ENCODE measurements at regions not wholly inside any gene's neighbourhood (a gene's known extent, or its start where the extent isn't known, plus 50 kb on each side); places are given as distances from the start of the nearest gene placed in this dataset.

DNA sequence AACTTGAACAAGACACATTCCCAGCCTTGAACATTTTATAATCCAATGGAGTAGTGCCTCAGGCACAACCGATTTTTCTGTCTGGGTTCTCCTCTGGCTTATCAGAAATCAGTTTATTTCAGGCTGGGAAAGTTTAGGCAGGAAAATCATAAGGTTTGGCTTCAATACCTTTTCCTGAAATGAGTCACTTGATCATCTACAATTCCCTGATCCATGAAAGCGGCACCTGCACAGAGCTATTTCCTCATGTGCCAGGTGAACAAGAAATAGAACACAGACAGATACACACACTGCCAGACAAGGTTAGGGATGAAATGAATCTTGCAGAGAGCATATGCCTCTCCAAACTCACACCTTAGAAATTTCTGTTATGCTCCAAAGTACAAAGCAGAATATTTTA lies 106.7 kb upstream of the OR9G4 start:
- TF ChIP-seq, protein P1, sequence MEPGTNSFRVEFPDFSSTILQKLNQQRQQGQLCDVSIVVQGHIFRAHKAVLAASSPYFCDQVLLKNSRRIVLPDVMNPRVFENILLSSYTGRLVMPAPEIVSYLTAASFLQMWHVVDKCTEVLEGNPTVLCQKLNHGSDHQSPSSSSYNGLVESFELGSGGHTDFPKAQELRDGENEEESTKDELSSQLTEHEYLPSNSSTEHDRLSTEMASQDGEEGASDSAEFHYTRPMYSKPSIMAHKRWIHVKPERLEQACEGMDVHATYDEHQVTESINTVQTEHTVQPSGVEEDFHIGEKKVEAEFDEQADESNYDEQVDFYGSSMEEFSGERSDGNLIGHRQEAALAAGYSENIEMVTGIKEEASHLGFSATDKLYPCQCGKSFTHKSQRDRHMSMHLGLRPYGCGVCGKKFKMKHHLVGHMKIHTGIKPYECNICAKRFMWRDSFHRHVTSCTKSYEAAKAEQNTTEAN (CRISPR knock-in tag; IDR thresholded peaks at IDR 0.05): no peak
- no peak for TF ChIP-seq CTCF (IDR thresholded peaks at IDR 0.05)
- no peak for TF ChIP-seq ZNF138 (CRISPR knock-in tag; conservative IDR thresholded peaks at IDR 0.05)
- TF ChIP-seq NR3C1 (CRISPR knock-in tag; conservative IDR thresholded peaks at IDR 0.05; ENCODE audit: low read depth): no peak
- TF ChIP-seq CREM (CRISPR knock-in tag; IDR thresholded peaks at IDR 0.05): no peak
- TF ChIP-seq ESRRA (CRISPR knock-in tag; IDR thresholded peaks at IDR 0.05; ENCODE audit: borderline replicate concordance): no peak
